ENCODE measurements at regions not wholly inside any gene's neighbourhood (a gene's known extent, or its start where the extent isn't known, plus 50 kb on each side); places are given as distances from the start of the nearest gene placed in this dataset.

DNA sequence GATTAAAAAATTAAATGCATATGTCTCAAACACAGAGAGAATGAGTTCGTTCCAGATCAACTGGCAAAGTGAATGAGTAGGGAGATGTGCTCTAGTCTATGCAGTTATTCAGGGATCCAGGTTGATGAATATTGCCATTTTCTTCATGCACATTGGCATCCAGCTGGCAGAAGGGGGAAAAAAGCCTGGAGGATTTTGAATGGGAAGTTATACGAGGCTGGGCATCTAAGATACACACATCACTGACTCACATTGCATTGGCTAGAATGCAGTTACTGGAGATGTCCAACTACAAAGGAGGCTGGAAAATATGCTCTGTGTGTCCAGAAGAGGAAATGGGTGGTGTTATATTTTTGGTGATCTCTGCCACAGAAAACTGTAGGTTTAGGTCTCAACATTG lies 270.9 kb upstream of the FIGN start:
- 81 to 92% methylated on average over 2 of the region's 2 CpGs for WGBS, 2 donors
- H3K27ac ChIP-seq, result no peak overlapping the region
- no peak for TF ChIP-seq POLR2A (IDR thresholded peaks at IDR 0.05)
- TF ChIP-seq, protein P1, sequence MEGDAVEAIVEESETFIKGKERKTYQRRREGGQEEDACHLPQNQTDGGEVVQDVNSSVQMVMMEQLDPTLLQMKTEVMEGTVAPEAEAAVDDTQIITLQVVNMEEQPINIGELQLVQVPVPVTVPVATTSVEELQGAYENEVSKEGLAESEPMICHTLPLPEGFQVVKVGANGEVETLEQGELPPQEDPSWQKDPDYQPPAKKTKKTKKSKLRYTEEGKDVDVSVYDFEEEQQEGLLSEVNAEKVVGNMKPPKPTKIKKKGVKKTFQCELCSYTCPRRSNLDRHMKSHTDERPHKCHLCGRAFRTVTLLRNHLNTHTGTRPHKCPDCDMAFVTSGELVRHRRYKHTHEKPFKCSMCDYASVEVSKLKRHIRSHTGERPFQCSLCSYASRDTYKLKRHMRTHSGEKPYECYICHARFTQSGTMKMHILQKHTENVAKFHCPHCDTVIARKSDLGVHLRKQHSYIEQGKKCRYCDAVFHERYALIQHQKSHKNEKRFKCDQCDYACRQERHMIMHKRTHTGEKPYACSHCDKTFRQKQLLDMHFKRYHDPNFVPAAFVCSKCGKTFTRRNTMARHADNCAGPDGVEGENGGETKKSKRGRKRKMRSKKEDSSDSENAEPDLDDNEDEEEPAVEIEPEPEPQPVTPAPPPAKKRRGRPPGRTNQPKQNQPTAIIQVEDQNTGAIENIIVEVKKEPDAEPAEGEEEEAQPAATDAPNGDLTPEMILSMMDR (IDR thresholded peaks at IDR 0.05), result no peak

DNA sequence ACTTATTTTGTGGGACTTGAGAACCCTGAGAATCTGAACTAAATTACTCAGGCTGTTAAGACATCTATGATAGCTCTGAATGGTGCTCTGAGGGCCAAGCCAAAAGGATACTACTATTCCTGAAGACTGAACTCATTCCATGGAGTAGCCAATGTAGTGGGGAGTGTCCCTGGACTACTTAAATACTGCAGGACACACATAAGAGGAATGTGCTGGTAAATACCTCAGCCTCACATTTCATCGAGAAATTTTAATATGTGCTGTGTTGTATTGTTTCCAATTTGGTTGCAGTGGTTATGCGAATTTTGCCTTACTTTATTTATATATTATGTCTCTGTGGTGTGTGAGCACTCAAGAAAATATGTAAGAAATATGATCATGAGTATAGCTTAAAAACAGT lies 264.4 kb upstream of the FIGN start:
- Histone ChIP-seq H3K4me3 (no peak overlapping the region), H3K9me3 (no peaks in the 10 kb centered on the region), H3K4me1 (no peaks in the 10 kb centered on the region), H3K27ac (no peak overlapping the region), H3K36me3 (ENCODE audit: low read depth, missing control alignments) (no peaks in the 10 kb centered on the region), H3K27me3 (no peaks in the 10 kb centered on the region)
- no peak for TF ChIP-seq POLR2A (IDR thresholded peaks at IDR 0.05)
- TF ChIP-seq, protein P1 (IDR thresholded peaks at IDR 0.05), result no peak
- WGBS, 2 donors, result 88 to 97% methylated on average over 2 of the region's 2 CpGs
- DNase-seq, result no peak
- intact Hi-C loops (cut with DNase I; ENCODE audit: low total_unique reads), result no loop called here

More for the DNA sequence above, 270.9 kb upstream of the FIGN start:
- Histone ChIP-seq H3K36me3 (ENCODE audit: low read depth, missing control alignments) (no peaks in the 10 kb centered on the region), H3K27me3 (no peaks in the 10 kb centered on the region), H3K9me3 (no peaks in the 10 kb centered on the region), H3K4me1 (no peaks in the 10 kb centered on the region), H3K4me3 (no peak overlapping the region)
- intact Hi-C loops (cut with DNase I; ENCODE audit: low total_unique reads), result no loop called here
- no peak for DNase-seq

DNA sequence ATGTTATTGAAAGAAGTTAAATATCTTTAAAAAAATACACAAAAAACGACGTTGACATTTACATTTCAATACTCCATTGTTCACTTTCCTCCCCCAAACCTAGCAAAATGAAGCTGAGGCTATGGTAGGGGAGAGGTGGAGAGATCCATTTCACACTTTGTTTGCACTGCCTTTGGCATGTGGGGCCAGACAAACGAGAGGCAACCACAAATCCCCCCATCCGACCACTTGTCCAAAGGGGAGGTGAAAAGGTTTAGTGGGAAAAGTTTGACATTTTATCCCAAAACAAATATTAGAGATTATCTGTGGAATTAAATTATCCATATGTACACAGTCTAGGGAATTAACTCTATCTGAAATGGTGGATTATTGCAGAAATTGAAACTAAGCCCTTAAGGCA lies 261.7 kb upstream of the FIGN start:
- Histone ChIP-seq H3K4me1 (no peaks in the 10 kb centered on the region), H3K9me3 (no peaks in the 10 kb centered on the region), H3K4me3 (no peak overlapping the region), H3K27ac (no peak overlapping the region), H3K36me3 (ENCODE audit: low read depth, missing control alignments) (no peaks in the 10 kb centered on the region), H3K27me3 (no peaks in the 10 kb centered on the region)
- intact Hi-C loops (cut with DNase I; ENCODE audit: low total_unique reads), result no loop called here
- no peak for DNase-seq
- TF ChIP-seq, protein P1 (IDR thresholded peaks at IDR 0.05), result no peak
- TF ChIP-seq POLR2A (IDR thresholded peaks at IDR 0.05), result no peak
- WGBS, 2 donors, result 78% methylated on average over 4 of the region's 4 CpGs

DNA sequence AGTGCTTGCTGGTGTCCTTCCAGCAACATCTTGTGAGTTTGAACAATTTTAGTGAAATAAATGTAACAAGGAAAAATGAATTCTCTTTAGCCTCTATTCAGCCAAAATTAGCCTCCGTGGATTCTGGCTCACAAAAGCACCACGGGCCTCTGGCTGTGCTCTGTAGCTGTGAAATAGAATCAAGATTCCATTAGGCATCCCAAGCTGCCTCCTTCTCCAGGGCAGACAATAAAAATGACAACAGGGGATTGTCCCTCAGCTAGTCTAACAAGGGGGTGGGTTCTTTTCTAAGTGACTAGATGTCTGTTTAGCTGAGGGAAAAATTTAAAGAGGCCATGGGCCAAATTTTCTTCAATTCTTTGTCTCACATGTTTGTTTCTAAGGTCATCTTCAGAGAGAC lies 254.7 kb upstream of the FIGN start:
- no peak for TF ChIP-seq POLR2A (IDR thresholded peaks at IDR 0.05)
- TF ChIP-seq, protein P1 (IDR thresholded peaks at IDR 0.05), result no peak

DNA sequence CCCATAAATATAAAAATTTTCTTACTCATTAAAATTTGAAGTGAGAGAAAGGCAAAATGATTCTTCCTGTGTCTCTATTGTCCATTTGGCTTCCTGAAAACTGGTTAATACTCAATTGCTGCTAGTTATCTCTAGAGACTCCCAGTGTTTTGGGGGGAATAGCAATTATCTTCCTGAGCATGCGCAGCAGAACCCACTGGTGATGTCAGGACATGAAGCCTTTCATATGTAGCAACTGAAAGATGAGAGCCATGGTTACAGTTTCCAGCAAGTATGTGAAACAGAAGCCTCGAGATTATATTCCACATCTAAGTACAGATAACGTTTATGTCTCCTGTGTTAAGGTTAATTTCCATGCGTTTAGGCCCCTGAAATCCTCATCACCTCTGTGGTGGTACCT lies 254.3 kb upstream of the FIGN start:
- intact Hi-C loops (cut with DNase I; ENCODE audit: low total_unique reads), result no loop called here
- WGBS, 2 donors, result 85 to 86% methylated on average over 4 of the region's 4 CpGs
- Histone ChIP-seq H3K4me3 (no peak overlapping the region), H3K4me1 (no peaks in the 10 kb centered on the region), H3K27ac (no peak overlapping the region), H3K27me3 (no peaks in the 10 kb centered on the region), H3K36me3 (ENCODE audit: low read depth, missing control alignments) (no peaks in the 10 kb centered on the region), H3K9me3 (no peaks in the 10 kb centered on the region)
- TF ChIP-seq, protein P1 (IDR thresholded peaks at IDR 0.05), result no peak
- no peak for TF ChIP-seq POLR2A (IDR thresholded peaks at IDR 0.05)
- no peak for DNase-seq

More for the DNA sequence above, 254.7 kb upstream of the FIGN start:
- Histone ChIP-seq H3K4me1 (no peaks in the 10 kb centered on the region), H3K27ac (no peak overlapping the region), H3K9me3 (no peaks in the 10 kb centered on the region), H3K27me3 (no peaks in the 10 kb centered on the region), H3K36me3 (ENCODE audit: low read depth, missing control alignments) (no peaks in the 10 kb centered on the region), H3K4me3 (no peak overlapping the region)
- no peak for DNase-seq
- 43 to 50% methylated on average over 2 of the region's 2 CpGs for WGBS, 2 donors
- intact Hi-C loops (cut with DNase I; ENCODE audit: low total_unique reads), result no loop called here

All from testis (tissue), 2 donors.